ENCODE measurements at regions not wholly inside any gene's neighbourhood (a gene's known extent, or its start where the extent isn't known, plus 50 kb on each side); places are given as distances from the start of the nearest gene placed in this dataset.

- Histone ChIP-seq H2BK15ac (ENCODE audit: low read length) (no peak overlapping the region), H4K5ac (ENCODE audit: insufficient read length, low read depth, low read length) (no peak overlapping the region), H3K23me2 (ENCODE audit: low read depth, low read length) (no peaks in the 10 kb centered on the region), H2AFZ (ENCODE audit: low read length) (no peak overlapping the region), H2AK5ac (ENCODE audit: low read depth, low read length) (no peak overlapping the region), H3K9ac (replicated peaks in 1 of 4; ENCODE audit: extremely low read depth in 1 of 4, low read depth in 3 of 4, low read length in 3 of 4) (no peak overlapping the region), H3K79me2 (ENCODE audit: control insufficient read depth in 1 of 2, insufficient read depth in 2 of 2, low read length in 2 of 2) (no peaks in the 10 kb centered on the region), H3K4me2 (ENCODE audit: insufficient read depth in 1 of 2, low read depth in 2 of 2, low read length in 2 of 2) (no peak overlapping the region), H3K4me1 (replicated peaks in 1 of 4; ENCODE audit: control insufficient read depth in 3 of 4, insufficient read depth in 4 of 4, low read length in 3 of 4) (no peaks in the 10 kb centered on the region), H4K20me1 (replicated peaks in 1 of 2; ENCODE audit: control insufficient read depth in 1 of 2, insufficient read depth in 2 of 2, low read length in 2 of 2) (no peaks in the 10 kb centered on the region), H2BK120ac (replicated peaks; ENCODE audit: low read depth, low read length) (no peak overlapping the region), H4K91ac (replicated peaks; ENCODE audit: insufficient read length, low read length) (no peak overlapping the region), H3K4ac (replicated peaks; ENCODE audit: insufficient read length, low read depth, low read length) (no peak overlapping the region), H3K4me3 (ENCODE audit: extremely low read depth in 1 of 4, insufficient read depth in 2 of 4, low read depth in 3 of 4, low read length in 4 of 4) (no peak overlapping the region), H2BK12ac (ENCODE audit: low read depth, low read length) (no peak overlapping the region), H3K79me1 (ENCODE audit: low read depth, low read length) (no peaks in the 10 kb centered on the region), H3K23ac (ENCODE audit: insufficient read length) (no peak overlapping the region), H2BK20ac (ENCODE audit: low read length) (no peak overlapping the region), H3K56ac (replicated peaks; ENCODE audit: insufficient read length, low read depth, low read length) (no peak overlapping the region), H3K14ac (ENCODE audit: insufficient read length) (no peak overlapping the region), H3K27ac (ENCODE audit: low read depth, low read length) (no peak overlapping the region), H2BK5ac (ENCODE audit: low read depth, low read length) (no peak overlapping the region), H3K36me3 (ENCODE audit: control insufficient read depth in 2 of 4, insufficient read depth in 4 of 4, low read length in 3 of 4) (no peaks in the 10 kb centered on the region), H4K8ac (ENCODE audit: extremely low read depth, insufficient read depth, low read length) (no peak overlapping the region), H3K27me3 (replicated peaks in 1 of 4; ENCODE audit: control insufficient read depth in 3 of 4, extremely low read depth in 1 of 4, insufficient read depth in 3 of 4, low read length in 3 of 4) (no peaks in the 10 kb centered on the region), H3K18ac (ENCODE audit: extremely low read depth, low read length) (no peak overlapping the region), H3K9me3 (ENCODE audit: insufficient read depth in 2 of 2, low read depth in 1 of 2, low read length in 1 of 2) (no peaks in the 10 kb centered on the region; a peak in 1 of 4 replicates)
- DNase-seq (ENCODE audit: low read depth in 1 of 2, low spot score in 2 of 2) = no peak
- CTCF ChIA-PET (ENCODE audit: partially characterized antibody) = no interaction called here
- TF ChIP-seq ATF2 (IDR thresholded peaks at IDR 0.05; ENCODE audit: low read length) = no peak
- peak; percentile 83 for TF ChIP-seq BRCA1 (IDR thresholded peaks at IDR 0.05; ENCODE audit: low read depth, low read length)
- no peak for TF ChIP-seq SUZ12 (IDR thresholded peaks at IDR 0.05; ENCODE audit: low read length)
- TF ChIP-seq SIRT6 (IDR thresholded peaks at IDR 0.05; ENCODE audit: low read length) = no peak
- TF ChIP-seq ASH2L (IDR thresholded peaks at IDR 0.05; ENCODE audit: low read length) = no peak
- POLR2A ChIA-PET (ENCODE audit: partially characterized antibody) = no interaction called here
- FAIRE-seq = no peak
Observed at GRCh38 chr7:86190351-86190750, 453.4 kb upstream of the GRM3 start.

All from H1 (cell line).